Gastroesophageal sphincter (tissue), 4 donors: ENCODE measurements at regions not wholly inside any gene's neighbourhood (a gene's known extent, or its start where the extent isn't known, plus 50 kb on each side); places are given as distances from the start of the nearest gene placed in this dataset.

Source experiments
- ATAC-seq: fragments of 150-250 bp; one replicate; pipeline ENCODE4 v1.9.1; 2016; ENCODE audit warnings: mild to moderate bottlenecking, moderate library complexity
- H3K27ac ChIP-seq, 4 donors: fragments of 200-600 bp; sonication (generic) in 3 of 4; 1 replicate in 3 of 4; 2 replicates in 1 of 4; pipeline ENCODE4 v1.5.1; 2016 to 2019
- H3K27me3 ChIP-seq: fragments of 200-600 bp; sonication (generic); one replicate; pipeline ENCODE4 v1.5.1; 2019
- H3K36me3 ChIP-seq, 2 donors: fragments of 200-600 bp; sonication (generic); one replicate each; pipeline ENCODE4 v1.5.1; 2019; ENCODE audit warnings: control low read depth in 1 of 2
- H3K4me1 ChIP-seq, 3 donors: fragments of 200-600 bp; sonication (generic); 1 replicate in 2 of 3; 2 replicates in 1 of 3; pipeline ENCODE4 v1.5.1; 2016 to 2019; ENCODE audit warnings: control low read depth in 2 of 3
- H3K4me3 ChIP-seq, 2 donors: fragments of 200-600 bp; sonication (generic); one replicate each; pipeline ENCODE4 v1.5.1; 2019; ENCODE audit warnings: mild to moderate bottlenecking in 1 of 2, moderate library complexity in 1 of 2
- H3K9me3 ChIP-seq, 3 donors: fragments of 200-600 bp; sonication (generic); one replicate each; pipeline ENCODE4 v1.5.1; 2017 to 2019; ENCODE audit warnings: control low read depth in 2 of 3
- CTCF ChIP-seq, 4 experiments: fragments of 200-600 bp in 2 of 4; fragments of 450-650 bp in 2 of 4; sonication (generic) in 1 of 4; IDR thresholded peaks; one replicate each; pipeline ENCODE4 v1.5.1; 2017 to 2019; ENCODE audit warnings: antibody characterized with exemption in 4 of 4, mild to moderate bottlenecking in 2 of 4, moderate library complexity in 2 of 4
- EP300 ChIP-seq: sonication (generic); formaldehyde crosslinking; IDR thresholded peaks from one replicate; pipeline ENCODE4 v1.6.1; 2017; ENCODE audit warnings: antibody characterized with exemption, mild to moderate bottlenecking
- POLR2A ChIP-seq, 2 donors: fragments of 450-650 bp; IDR thresholded peaks; one replicate each; pipeline ENCODE4 v1.6.1; 2017; ENCODE audit warnings: antibody characterized with exemption in 2 of 2, mild to moderate bottlenecking in 2 of 2, moderate library complexity in 1 of 2
- POLR2AphosphoS5 ChIP-seq: sonication (generic); formaldehyde crosslinking; IDR thresholded peaks from one replicate; pipeline ENCODE4 v1.6.1; 2017; ENCODE audit warnings: antibody characterized with exemption
- WGBS, 2 donors: methylation state at CpG; one replicate each; pipeline ENCODE4 v1.1.5; 2018; ENCODE audit warnings: low coverage in 1 of 2; 5-methylcytosine and 5-hydroxymethylcytosine counted together

GRCh38 chr7:145411066-145411465 is 575.2 kb upstream of the TPK1 start:
- Histone ChIP-seq H3K4me3 (no peak overlapping the region), H3K36me3 (no peaks in the 10 kb centered on the region), H3K4me1 (no peaks in the 10 kb centered on the region), H3K9me3 (no peaks in the 10 kb centered on the region), H3K27ac (no peak overlapping the region), H3K27me3 (no peaks in the 10 kb centered on the region)
- WGBS, 2 donors, result 36 to 51% methylated on average over 3 of the region's 3 CpGs
- no peak for ATAC-seq
- no peak for TF ChIP-seq EP300
- TF ChIP-seq CTCF (IDR thresholded peaks at IDR 0.05), result no peak
- no peak for TF ChIP-seq POLR2AphosphoS5
- no peak for TF ChIP-seq POLR2A (IDR thresholded peaks at IDR 0.05)

- WGBS, 2 donors, result 8 to 22% methylated on average over 1 of the region's 1 CpG
- no peaks in the 10 kb centered on the region for H3K4me1 ChIP-seq
- peaks cover 0 to 7% (median 0%) of the 10 kb centered on the region in 3 donors for H3K9me3 ChIP-seq
- H3K36me3 ChIP-seq, result no peaks in the 10 kb centered on the region
- no peak overlapping the region for H3K4me3 ChIP-seq
- H3K27ac ChIP-seq, result no peak overlapping the region
- TF ChIP-seq POLR2AphosphoS5, result no peak
- no peak for TF ChIP-seq POLR2A (IDR thresholded peaks at IDR 0.05)
- no peak for TF ChIP-seq CTCF (IDR thresholded peaks at IDR 0.05)
- no peak for TF ChIP-seq EP300
- no peak for ATAC-seq
- H3K27me3 ChIP-seq, result no peaks in the 10 kb centered on the region
Observed at GRCh38 chr7:145398758-145399157, 562.9 kb upstream of the TPK1 start.

DNA sequence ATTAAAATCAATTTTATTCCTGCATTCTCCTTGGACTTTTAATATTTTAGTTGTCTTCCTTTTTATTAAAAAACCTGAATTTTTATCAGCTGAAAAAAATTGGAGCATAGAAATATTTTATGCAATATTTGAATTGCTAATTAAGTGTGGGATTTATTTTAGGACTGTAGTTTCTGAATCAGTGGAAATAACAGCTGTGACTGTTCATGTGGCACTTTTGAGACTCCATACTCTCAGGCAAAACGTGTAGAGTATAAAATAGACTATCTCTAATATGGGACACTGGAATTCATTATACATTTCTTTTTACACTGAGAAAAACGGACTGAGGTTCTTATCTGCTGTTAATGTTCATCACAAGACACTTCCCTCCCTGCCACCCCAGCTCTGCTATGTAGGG is 558.3 kb upstream of the TPK1 start:
- no peaks in the 10 kb centered on the region for H3K9me3 ChIP-seq
- no peak for ATAC-seq

DNA sequence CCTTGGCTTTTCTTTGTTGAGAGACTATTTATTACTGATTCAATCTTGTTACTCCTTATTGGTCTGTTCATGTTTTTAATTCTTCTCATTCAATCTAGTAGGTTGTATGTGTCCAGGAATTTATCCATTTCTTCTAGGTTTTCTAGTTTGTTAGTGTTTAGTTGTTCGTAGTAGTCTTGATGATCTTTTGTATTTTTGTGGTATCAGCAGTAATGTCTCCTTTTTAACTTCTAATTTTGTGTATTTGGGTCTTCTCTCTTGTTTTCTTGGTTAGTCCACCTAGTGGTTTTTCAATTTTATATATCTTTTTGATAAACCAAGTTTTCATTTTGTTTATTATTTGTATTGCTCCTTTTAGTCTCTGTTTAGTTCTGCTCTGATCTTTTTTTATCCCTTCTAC is 546.9 kb upstream of the TPK1 start:
- WGBS, 2 donors, result 65 to 82% methylated on average over 1 of the region's 1 CpG
- H3K4me3 ChIP-seq, result no peak overlapping the region
- no peak for TF ChIP-seq POLR2A (IDR thresholded peaks at IDR 0.05)
- TF ChIP-seq POLR2AphosphoS5, result no peak
- TF ChIP-seq CTCF (IDR thresholded peaks at IDR 0.05), result no peak
- TF ChIP-seq EP300, result no peak

More for the DNA sequence above, 558.3 kb upstream of the TPK1 start:
- Histone ChIP-seq H3K4me3 (no peak overlapping the region), H3K27me3 (no peaks in the 10 kb centered on the region), H3K4me1 (no peaks in the 10 kb centered on the region), H3K36me3 (no peaks in the 10 kb centered on the region), H3K27ac (no peak overlapping the region)
- TF ChIP-seq POLR2A (IDR thresholded peaks at IDR 0.05) (no peak), EP300 (no peak), POLR2AphosphoS5 (no peak), CTCF (IDR thresholded peaks at IDR 0.05) (no peak)
- WGBS, 2 donors, result 6 to 10% methylated on average over 2 of the region's 2 CpGs

GRCh38 chr7:145378197-145378596 is 542.3 kb upstream of the TPK1 start:
- Histone ChIP-seq H3K9me3 (peaks cover 0 to under 1% (median 0%) of the 10 kb centered on the region in 3 donors), H3K27ac (no peak overlapping the region), H3K4me3 (no peak overlapping the region), H3K4me1 (no peaks in the 10 kb centered on the region), H3K27me3 (no peaks in the 10 kb centered on the region), H3K36me3 (no peaks in the 10 kb centered on the region)
- no peak for TF ChIP-seq EP300
- TF ChIP-seq POLR2AphosphoS5, result no peak
- no peak for TF ChIP-seq CTCF (IDR thresholded peaks at IDR 0.05)
- TF ChIP-seq POLR2A (IDR thresholded peaks at IDR 0.05), result no peak
- WGBS, 2 donors, result 46 to 75% methylated on average over 2 of the region's 2 CpGs
- ATAC-seq, result no peak

More for the DNA sequence above, 546.9 kb upstream of the TPK1 start:
- H3K36me3 ChIP-seq, result no peaks in the 10 kb centered on the region
- no peak overlapping the region for H3K27ac ChIP-seq
- no peak for ATAC-seq
- no peaks in the 10 kb centered on the region for H3K27me3 ChIP-seq
- H3K9me3 ChIP-seq, result peaks cover 0 to 31% (median 0%) of the 10 kb centered on the region in 3 donors
- no peaks in the 10 kb centered on the region for H3K4me1 ChIP-seq
